ENCODE measurements at regions not wholly inside any gene's neighbourhood (a gene's known extent, or its start where the extent isn't known, plus 50 kb on each side); places are given as distances from the start of the nearest gene placed in this dataset.

GRCh38 chr4:135605076-135605475 lies 1403.5 kb upstream of the PABPC4L start:
- no peak for DNase-seq (ENCODE audit: low read depth)

GRCh38 chr4:135604531-135604930 lies 1402.9 kb upstream of the PABPC4L start:
- no peak for DNase-seq (ENCODE audit: low read depth)

DNA sequence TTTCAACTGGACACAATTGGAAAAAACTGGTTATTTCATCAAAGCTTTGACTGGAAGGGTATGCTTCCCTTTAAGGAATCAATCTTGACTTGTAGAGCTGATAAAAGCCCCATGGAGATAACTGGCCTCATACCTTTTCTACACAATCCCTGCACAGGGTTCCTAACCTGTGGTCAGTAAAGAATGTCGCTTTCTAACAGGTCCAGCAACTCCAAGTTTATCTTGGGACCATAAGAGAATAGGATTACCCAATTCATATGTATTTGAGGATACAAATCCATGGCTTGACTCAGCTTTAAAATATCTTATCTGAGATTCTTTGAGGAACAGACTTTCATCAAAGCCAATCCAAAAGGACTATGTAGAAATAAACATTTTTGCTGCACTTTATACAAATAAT lies 1399.8 kb upstream of the PABPC4L start:
- no peak for DNase-seq (ENCODE audit: low read depth)

- no peak for DNase-seq (ENCODE audit: low read depth)
Measured at GRCh38 chr4:135598151-135598550, 1396.6 kb upstream of the PABPC4L start.

GRCh38 chr4:135594521-135594920 lies 1392.9 kb upstream of the PABPC4L start:
- no peak for DNase-seq (ENCODE audit: low read depth)

DNA sequence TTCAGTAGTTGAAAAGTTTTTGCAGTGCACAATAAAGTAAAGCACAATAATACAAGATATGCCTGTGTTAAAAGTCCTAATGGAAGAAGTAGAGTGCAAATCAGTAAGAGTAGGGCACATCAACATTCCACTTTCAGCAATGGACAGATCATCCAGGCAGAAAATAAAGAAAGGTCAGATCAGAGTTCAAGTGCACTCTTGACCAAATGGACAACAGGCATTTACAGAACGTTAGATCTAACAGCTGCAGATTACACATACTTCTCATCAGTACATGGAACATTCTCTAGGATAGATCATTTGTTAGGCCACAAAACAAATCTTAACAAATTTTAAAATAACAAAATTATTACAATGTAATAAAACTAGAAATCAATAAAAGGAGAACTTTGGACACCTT lies 1373.5 kb upstream of the PABPC4L start:
- DNase-seq (ENCODE audit: low read depth): no peak

DNA sequence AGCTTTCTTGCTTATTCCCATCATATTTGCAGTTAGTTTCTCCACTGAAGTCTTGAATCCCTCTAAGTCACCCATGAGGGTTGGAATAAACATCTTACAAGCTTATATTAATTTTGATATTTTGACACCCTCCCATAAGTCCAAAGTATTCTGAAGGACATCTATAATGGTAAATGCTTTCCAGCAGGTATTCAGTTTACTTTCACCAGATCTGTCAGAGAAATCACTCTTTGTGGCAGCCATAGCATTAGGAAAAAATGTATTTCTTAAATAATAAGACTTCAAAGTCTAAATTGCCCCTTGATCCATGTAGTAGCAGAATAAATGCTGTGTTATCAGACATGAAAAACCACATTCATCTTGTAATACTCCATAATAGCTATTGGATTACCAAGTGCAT lies 1371.7 kb upstream of the PABPC4L start:
- no peak for DNase-seq (ENCODE audit: low read depth)

DNA sequence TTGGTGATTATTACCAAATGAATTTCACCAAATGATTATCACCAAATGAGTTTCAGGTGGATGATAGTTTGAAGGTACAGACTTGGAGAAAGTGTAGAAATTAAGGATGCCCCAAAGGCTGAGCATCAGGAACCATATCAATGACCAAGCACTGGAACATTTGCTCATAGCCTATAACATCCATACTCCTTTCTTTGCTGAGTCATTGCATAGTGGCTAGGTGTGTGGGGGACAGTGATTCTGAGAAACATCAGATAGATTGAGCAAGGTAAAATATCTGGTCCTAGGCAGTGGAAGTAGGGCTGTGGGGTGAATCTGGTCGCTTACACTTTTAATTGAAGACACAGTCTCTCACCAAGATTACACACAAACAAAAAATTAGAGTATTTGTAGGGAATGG lies 1362.5 kb upstream of the PABPC4L start:
- no peak for DNase-seq (ENCODE audit: low read depth)

- DNase-seq (ENCODE audit: low read depth): no peak
Measured at GRCh38 chr4:135553213-135553612, 1351.6 kb upstream of the PABPC4L start.

DNA sequence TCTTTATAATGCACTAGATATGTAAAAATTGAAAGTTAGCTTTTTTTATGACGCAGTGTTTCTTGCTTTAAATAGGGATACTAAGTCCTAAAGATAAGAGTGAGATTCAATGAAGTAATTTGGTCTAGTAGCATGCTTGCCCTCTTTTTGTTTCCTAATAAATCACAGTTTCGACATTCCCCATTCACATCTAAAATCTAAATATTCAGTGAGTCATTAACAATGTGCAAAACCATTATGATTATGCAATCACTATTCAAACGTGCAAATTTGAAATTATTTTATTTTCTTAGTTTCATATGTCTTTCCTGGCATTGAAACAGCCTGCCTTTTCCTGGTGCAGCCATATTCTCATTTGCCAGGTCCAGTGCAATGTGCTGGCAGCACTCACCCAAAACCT lies 1350.5 kb upstream of the PABPC4L start:
- DNase-seq (ENCODE audit: low read depth): no peak

DNA sequence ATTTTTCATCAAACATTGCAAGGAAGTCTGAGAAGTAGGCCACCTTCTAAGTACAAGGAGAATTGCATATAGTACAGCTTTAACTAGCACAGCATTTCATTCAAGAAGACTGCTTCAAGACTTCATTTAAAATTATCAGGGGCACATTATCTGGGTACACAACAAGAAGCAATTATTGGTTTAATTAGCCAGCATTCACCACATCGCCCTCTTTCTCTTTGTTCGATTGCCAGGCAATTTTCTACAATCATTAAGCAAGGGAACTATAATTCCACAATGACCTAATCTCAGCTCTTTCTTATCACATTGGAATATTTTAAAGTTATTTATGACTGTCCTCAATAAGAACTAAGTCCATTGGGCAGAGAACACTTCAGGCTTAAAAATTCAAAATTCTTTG lies 1347.1 kb upstream of the PABPC4L start:
- no peak for DNase-seq (ENCODE audit: low read depth)

- DNase-seq (ENCODE audit: low read depth): no peak
Measured at GRCh38 chr4:135545616-135546317, 1344.2 kb upstream of the PABPC4L start.

GRCh38 chr4:135538698-135539097 lies 1337.1 kb upstream of the PABPC4L start:
- no peak for DNase-seq (ENCODE audit: low read depth)

GRCh38 chr4:135533053-135533452 lies 1331.5 kb upstream of the PABPC4L start:
- DNase-seq (ENCODE audit: low read depth): no peak

- no peak for DNase-seq (ENCODE audit: low read depth)
Measured at GRCh38 chr4:135532132-135532531, 1330.5 kb upstream of the PABPC4L start.

DNA sequence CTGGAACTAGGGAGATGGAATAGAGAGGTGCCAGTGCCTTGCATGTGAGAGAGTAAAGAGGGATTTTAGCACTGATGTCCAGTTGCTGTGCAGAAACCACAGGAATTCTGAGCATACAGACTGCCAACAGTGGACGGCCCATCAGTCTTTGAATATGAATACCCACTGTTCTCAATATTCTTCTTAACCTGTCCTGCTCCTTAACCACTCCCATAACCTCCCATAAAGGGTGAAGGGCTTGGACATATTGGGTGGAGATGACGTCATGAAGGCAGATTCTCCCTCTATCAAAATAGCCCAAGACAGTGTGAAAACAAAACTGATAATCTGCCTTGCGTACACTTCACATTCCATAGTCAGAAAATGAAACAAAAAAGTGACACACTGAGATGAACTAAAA lies 1313.7 kb upstream of the PABPC4L start:
- no peak for DNase-seq (ENCODE audit: low read depth)

DNA sequence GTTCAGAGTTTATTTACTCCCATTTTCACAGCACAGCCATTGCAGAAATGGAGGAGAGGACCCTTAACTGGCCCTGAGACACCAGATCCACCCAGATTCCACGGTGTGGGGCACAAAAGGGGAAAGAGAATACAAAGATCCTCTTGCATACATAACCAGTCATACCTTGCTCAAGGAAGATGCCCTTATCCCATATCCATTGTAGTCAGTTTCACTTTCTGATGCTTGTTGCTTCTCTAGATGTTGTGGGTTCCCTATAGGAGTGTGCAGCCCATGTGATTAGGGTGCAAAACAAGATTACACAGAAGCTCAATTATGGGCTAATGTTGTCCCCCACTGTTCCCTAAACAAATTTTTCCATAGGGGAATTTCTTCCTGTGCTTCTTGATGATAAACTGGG lies 1309.0 kb upstream of the PABPC4L start:
- DNase-seq (ENCODE audit: low read depth): peak; percentile 4

GRCh38 chr4:135508006-135508714 lies 1306.6 kb upstream of the PABPC4L start:
- DNase-seq (ENCODE audit: low read depth): peak; percentile 86

DNA sequence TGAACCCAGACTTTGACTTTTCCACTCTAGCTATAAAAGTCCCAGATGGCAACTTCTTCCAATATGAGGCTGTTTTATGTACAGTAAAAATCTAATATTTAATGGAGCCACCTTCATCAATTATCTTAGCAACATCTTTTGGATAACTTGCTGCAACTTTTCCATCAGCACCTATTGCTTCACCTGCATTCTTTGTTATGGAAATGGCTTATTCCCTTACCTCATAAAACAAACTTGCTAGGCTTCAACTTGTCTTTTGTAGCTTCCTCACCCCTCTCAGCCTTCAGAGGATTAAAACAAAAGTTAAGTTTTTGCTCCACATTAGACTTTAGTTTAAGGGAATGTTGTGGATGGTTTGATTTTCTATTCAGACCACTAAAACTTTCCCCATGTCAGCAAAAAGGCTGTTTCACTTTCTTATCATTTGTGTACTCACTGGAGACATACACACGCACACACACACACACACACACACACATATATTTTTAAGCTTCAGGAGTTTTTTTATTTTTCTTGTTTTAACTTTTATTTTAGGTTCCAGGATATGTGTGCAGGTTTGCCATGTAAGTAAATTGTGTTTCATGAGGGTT lies 1296.1 kb upstream of the PABPC4L start:
- no peak for DNase-seq (ENCODE audit: low read depth)

- DNase-seq (ENCODE audit: low read depth): no peak
Measured at GRCh38 chr4:135492439-135492838, 1290.8 kb upstream of the PABPC4L start.

GRCh38 chr4:135485371-135485770 lies 1283.8 kb upstream of the PABPC4L start:
- no peak for DNase-seq (ENCODE audit: low read depth)

DNA sequence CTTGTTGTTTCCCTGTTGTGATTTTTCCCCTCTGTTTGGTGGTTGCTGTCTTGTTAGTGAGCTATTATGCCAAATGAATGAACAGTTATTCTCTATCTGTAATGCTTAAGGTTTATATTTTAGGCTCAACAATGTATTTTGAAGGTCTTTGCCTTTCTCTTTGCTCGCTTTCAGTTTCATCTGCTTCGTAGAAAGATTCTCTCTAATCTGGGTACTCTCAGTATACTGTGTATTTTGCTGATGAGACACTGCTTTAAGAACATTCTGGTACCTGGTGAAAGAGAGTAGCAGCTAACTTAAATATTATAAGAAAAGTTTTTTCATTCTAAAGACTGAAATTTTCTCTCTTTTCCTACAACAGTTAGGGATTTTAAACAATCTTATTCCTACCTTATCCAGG lies 1274.7 kb upstream of the PABPC4L start:
- DNase-seq (ENCODE audit: low read depth): peak; percentile 3

GRCh38 chr4:135464311-135464710 lies 1262.7 kb upstream of the PABPC4L start:
- DNase-seq (ENCODE audit: low read depth): no peak
